HEK293 (cell line): ENCODE measurements at regions not wholly inside any gene's neighbourhood (a gene's known extent, or its start where the extent isn't known, plus 50 kb on each side); places are given as distances from the start of the nearest gene placed in this dataset.

Source experiments
- CTCF ChIA-PET: fragments of 350-600 bp; formaldehyde crosslinking; extraction: SDS; loops from one replicate; lab custom pipeline; 2021; ENCODE audit warnings: antibody characterized with exemption; lab: Yijun Ruan, JAX
- POLR2A ChIA-PET: fragments of 300-600 bp; formaldehyde crosslinking; extraction: SDS; loops from one replicate; lab custom pipeline; 2020; ENCODE audit warnings: antibody characterized with exemption, inconsistent platforms; lab: Yijun Ruan, JAX
- H3K27ac ChIP-seq: fragments of 200-500 bp; sonication (Bioruptor generic); 2 replicates; pipeline ENCODE4 v1.5.1; 2014; ENCODE audit warnings: low read depth, low read length, control low read depth, inconsistent platforms; ENCODE audit errors: extremely low read depth
- H3K36me3 ChIP-seq, 2 experiments: fragments of 200-500 bp in 1 of 2; sonication (Bioruptor generic) in 1 of 2; 1 replicate in 1 of 2; 2 replicates in 1 of 2; pipeline ENCODE4 v1.5.1; 2014 to 2017; ENCODE audit warnings: inconsistent platforms in 2 of 2, low read length in 2 of 2; ENCODE audit not compliant: control insufficient read depth in 2 of 2, insufficient read depth in 1 of 2
- H3K4me1 ChIP-seq: fragments of 200-500 bp; sonication (Bioruptor generic); 2 replicates; pipeline ENCODE4 v1.5.1; 2014; ENCODE audit warnings: mild to moderate bottlenecking, low read length, inconsistent platforms; ENCODE audit not compliant: control insufficient read depth, insufficient read depth
- H3K4me3 ChIP-seq: 2 replicates; pipeline ENCODE4 v1.5.1; 2011; ENCODE audit warnings: low read depth, mild to moderate bottlenecking, control low read depth, low read length, moderate library complexity
- H3K9me3 ChIP-seq: fragments of 200-500 bp; sonication (Bioruptor generic); 2 replicates; pipeline ENCODE4 v1.5.1; 2014; ENCODE audit warnings: low read depth, low read length, inconsistent platforms; ENCODE audit not compliant: control insufficient read depth, insufficient read depth
- EGR2 ChIP-seq: fragments of 450-650 bp; formaldehyde crosslinking; IDR thresholded peaks from 2 replicates; pipeline ENCODE4 v1.5.1; 2016; ENCODE audit warnings: low read depth, missing biosample characterization, missing genetic modification characterization
- GFI1B ChIP-seq: fragments of 450-650 bp; formaldehyde crosslinking; IDR thresholded peaks from 2 replicates; pipeline ENCODE4 v1.5.1; 2016; ENCODE audit warnings: missing biosample characterization, missing genetic modification characterization
- HOXA7 ChIP-seq: sonication (generic); formaldehyde crosslinking; IDR thresholded peaks from 2 replicates; pipeline ENCODE4 v1.8.1; 2022; ENCODE audit warnings: missing genetic modification reagents, borderline replicate concordance
- HOXC10 ChIP-seq: sonication (generic); formaldehyde crosslinking; IDR thresholded peaks from 2 replicates; pipeline ENCODE4 v1.8.1; 2023; ENCODE audit warnings: mild to moderate bottlenecking, missing genetic modification reagents
- KLF10 ChIP-seq: fragments of 450-650 bp; IDR thresholded peaks from 2 replicates; pipeline ENCODE4 v1.5.1; 2018; ENCODE audit warnings: missing biosample characterization, mild to moderate bottlenecking, missing genetic modification characterization
- KLF16 ChIP-seq: fragments of 450-650 bp; formaldehyde crosslinking; IDR thresholded peaks from 2 replicates; pipeline ENCODE4 v1.5.1; 2017; ENCODE audit warnings: missing biosample characterization, missing genetic modification characterization
- SETDB1 ChIP-seq: IDR thresholded peaks from one replicate; pipeline ENCODE4 v1.6.1; 2017; ENCODE audit warnings: mild to moderate bottlenecking, low read length, moderate library complexity, mixed read lengths; ENCODE audit not compliant: insufficient read length
- TCF7L2 ChIP-seq: IDR thresholded peaks from 2 replicates; pipeline ENCODE4 v1.6.1; 2011; ENCODE audit warnings: low read depth, mild to moderate bottlenecking, inconsistent platforms, low read length, moderate library complexity, borderline replicate concordance
- TRIM28 ChIP-seq: IDR thresholded peaks from 2 replicates; pipeline ENCODE4 v1.6.1; 2011; ENCODE audit warnings: low read length, control low read depth, borderline replicate concordance
- YY2 ChIP-seq: fragments of 450-650 bp; formaldehyde crosslinking; IDR thresholded peaks from 2 replicates; pipeline ENCODE4 v1.5.1; 2016; ENCODE audit warnings: missing biosample characterization, missing genetic modification characterization
- ZBTB7A ChIP-seq: fragments of 450-650 bp; formaldehyde crosslinking; IDR thresholded peaks from 2 replicates; pipeline ENCODE4 v1.5.1; 2016; ENCODE audit warnings: low read depth, missing biosample characterization, missing genetic modification characterization
- ZBTB8A ChIP-seq: fragments of 450-650 bp; formaldehyde crosslinking; IDR thresholded peaks from 2 replicates; pipeline ENCODE4 v1.5.1; 2016; ENCODE audit warnings: missing biosample characterization, missing genetic modification characterization
- ZNF146 ChIP-seq: fragments of 450-650 bp; formaldehyde crosslinking; IDR thresholded peaks from 2 replicates; pipeline ENCODE4 v1.5.1; 2016; ENCODE audit warnings: missing biosample characterization, missing genetic modification characterization
- ZNF19 ChIP-seq: fragments of 450-650 bp; formaldehyde crosslinking; IDR thresholded peaks from 2 replicates; pipeline ENCODE4; 2016; ENCODE audit warnings: missing biosample characterization, missing genetic modification characterization, low read depth
- ZNF23 ChIP-seq: fragments of 450-650 bp; formaldehyde crosslinking; IDR thresholded peaks from 2 replicates; pipeline ENCODE4 v1.5.1; 2016; ENCODE audit warnings: missing biosample characterization, missing genetic modification characterization, borderline replicate concordance
- ZNF248 ChIP-seq: fragments of 450-650 bp; formaldehyde crosslinking; IDR thresholded peaks from 2 replicates; pipeline ENCODE4 v1.5.1; 2017; ENCODE audit warnings: missing biosample characterization, missing genetic modification characterization
- ZNF394 ChIP-seq: fragments of 450-650 bp; formaldehyde crosslinking; IDR thresholded peaks from 2 replicates; pipeline ENCODE4 v1.5.1; 2016; ENCODE audit warnings: missing biosample characterization, missing genetic modification characterization, mild to moderate bottlenecking, moderate library complexity, borderline replicate concordance
- ZNF473 ChIP-seq: fragments of 450-650 bp; formaldehyde crosslinking; IDR thresholded peaks from 2 replicates; pipeline ENCODE4 v1.5.1; 2017; ENCODE audit warnings: missing biosample characterization, missing genetic modification characterization
- ZNF530 ChIP-seq: fragments of 450-650 bp; formaldehyde crosslinking; IDR thresholded peaks from 2 replicates; pipeline ENCODE4 v1.5.1; 2016; ENCODE audit warnings: low read depth, missing biosample characterization, missing genetic modification characterization
- ZNF664 ChIP-seq: fragments of 450-650 bp; formaldehyde crosslinking; IDR thresholded peaks from 2 replicates; pipeline ENCODE4 v1.5.1; 2016; ENCODE audit warnings: missing biosample characterization, missing genetic modification characterization
- ZSCAN23 ChIP-seq: fragments of 450-650 bp; formaldehyde crosslinking; IDR thresholded peaks from 2 replicates; pipeline ENCODE4 v1.5.1; 2016; ENCODE audit warnings: missing biosample characterization, missing genetic modification characterization
- TF ChIP-seq, protein P1 (sequence below): fragments of 450-650 bp; formaldehyde crosslinking; IDR thresholded peaks from 2 replicates; pipeline ENCODE4 v1.5.1; 2016; ENCODE audit warnings: missing biosample characterization, missing genetic modification characterization
- TF ChIP-seq, protein P2 (sequence below): fragments of 450-650 bp; formaldehyde crosslinking; IDR thresholded peaks from 2 replicates; pipeline ENCODE4 v1.5.1; 2017; ENCODE audit warnings: missing biosample characterization, missing genetic modification characterization
- TF ChIP-seq, protein P3 (sequence below): fragments of 450-650 bp; formaldehyde crosslinking; IDR thresholded peaks from 2 replicates; pipeline ENCODE4 v1.5.1; 2016; ENCODE audit warnings: missing biosample characterization, missing genetic modification characterization
- TF ChIP-seq, protein P4 (sequence below): fragments of 450-650 bp; formaldehyde crosslinking; IDR thresholded peaks from 2 replicates; pipeline ENCODE4 v1.5.1; 2016; ENCODE audit warnings: missing biosample characterization, missing genetic modification characterization

DNA sequence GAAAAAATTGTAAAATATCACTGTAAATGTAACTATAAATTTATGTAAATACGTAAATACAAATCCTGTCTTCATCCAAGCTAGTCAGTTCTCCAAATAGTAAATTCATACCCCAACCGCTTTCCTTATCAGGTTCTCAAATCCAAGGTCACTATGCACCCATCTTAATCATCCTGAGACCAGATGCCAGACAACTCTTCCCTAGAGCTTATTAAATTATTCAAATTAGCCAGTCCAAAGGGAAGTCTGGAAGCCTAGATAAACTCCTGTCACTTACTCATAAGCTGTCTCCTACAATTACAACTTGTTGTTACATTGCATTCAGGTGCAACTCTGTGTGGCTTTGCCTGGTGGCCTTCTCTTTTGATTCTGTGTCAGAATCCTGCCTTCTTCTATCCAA lies 836.1 kb upstream of the PCDH20 start (continued):
- TF ChIP-seq ZNF530 (tag by site-specific recombination) (no peak), ZNF19 (no peak), ZNF146 (no peak), ZBTB8A (tag by site-specific recombination) (no peak)

DNA sequence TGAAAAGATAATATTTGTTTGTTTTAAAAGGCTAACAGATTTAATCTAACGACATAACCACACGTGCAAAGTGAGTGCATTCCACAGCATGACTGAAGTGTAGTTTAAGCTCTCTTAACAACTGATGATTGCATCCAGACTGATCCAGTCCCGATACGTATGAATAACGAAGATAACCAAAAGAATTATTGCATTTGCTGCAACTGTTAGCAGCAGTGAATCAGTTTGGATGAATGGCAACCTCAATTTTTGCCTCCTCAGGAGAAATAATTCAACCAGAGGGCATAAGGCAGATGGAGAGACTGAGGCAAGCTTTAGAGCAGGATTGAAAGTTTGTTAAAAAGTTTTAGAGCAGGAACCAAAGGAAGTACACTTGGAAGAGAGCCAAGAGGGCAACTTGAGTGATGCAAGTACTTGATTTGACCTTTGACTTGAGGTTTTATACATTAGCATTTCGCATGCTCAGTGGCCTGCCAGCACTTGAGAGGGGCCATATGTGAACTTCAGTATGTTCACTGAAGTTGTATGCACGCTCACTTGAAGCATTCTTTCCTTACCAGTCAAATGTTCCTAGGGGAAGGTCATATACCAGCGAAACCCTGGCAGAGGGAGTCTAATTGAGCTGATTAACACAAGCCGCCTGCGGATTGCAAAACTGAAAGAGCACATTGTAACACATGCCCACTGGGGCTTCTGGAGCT lies 835.0 kb upstream of the PCDH20 start:
- Histone ChIP-seq H3K27ac (no peak overlapping the region), H3K4me3 (no peak overlapping the region), H3K4me1 (no peaks in the 10 kb centered on the region), H3K9me3 (no peaks in the 10 kb centered on the region), H3K36me3 (no peaks in the 10 kb centered on the region)
- CTCF ChIA-PET: no interaction called here
- TF ChIP-seq SETDB1 (peak; percentile 89), TRIM28 (peak; percentile 99), TCF7L2 (peak; percentile 45; the same call in 1 of the 2 replicates), YY2 (tag by site-specific recombination) (no peak)
- POLR2A ChIA-PET: no interaction called here

DNA sequence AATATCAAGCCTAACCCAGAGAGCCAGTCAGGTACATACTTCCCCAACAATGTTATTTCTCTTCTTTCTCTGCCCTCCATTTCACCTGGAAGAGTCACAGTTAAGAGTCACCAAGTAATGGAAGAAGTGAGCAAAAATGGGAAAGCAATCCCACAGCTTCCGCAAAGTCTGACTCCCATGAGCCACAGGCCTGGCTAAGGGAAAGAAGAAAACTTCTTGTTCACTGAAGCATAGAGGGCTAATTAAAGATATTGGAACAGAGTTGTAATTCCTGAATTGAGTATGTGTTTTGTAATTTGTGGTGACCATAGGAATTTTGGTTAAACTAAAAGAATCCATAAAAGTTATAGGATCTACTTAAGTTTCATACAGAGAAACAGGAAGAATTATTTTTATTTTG lies 830.9 kb upstream of the PCDH20 start:
- CTCF ChIA-PET: interaction anchor here (0.7 kb wide), 1 partner anchor 659 kb away, joined by 3 read pairs; no protein-coding TSS in a partner anchor

DNA sequence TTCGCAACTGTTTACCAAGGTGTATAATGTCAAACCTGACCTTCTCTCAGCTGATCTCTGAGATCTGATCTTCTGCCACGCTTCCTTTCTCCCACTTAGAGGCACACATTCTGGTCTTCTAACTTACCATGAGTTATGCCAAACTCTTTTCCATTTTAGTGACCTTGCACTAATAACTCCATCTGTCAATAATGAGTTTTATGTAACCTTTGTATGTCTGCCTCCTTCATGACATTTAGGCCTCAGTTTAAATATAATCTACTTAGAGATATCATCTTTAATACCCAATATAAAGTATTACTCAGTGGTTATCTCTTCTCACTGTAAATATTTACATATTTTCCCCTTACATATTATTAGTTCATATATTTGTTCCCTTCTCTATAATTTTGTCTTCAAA lies 827.5 kb upstream of the PCDH20 start:
- Histone ChIP-seq H3K27ac (no peak overlapping the region), H3K4me1 (no peaks in the 10 kb centered on the region), H3K9me3 (no peaks in the 10 kb centered on the region), H3K36me3 (no peaks in the 10 kb centered on the region), H3K4me3 (no peak overlapping the region)
- ChIA-PET POLR2A (no interaction called here), CTCF (no interaction called here)
- TF ChIP-seq, protein P1, sequence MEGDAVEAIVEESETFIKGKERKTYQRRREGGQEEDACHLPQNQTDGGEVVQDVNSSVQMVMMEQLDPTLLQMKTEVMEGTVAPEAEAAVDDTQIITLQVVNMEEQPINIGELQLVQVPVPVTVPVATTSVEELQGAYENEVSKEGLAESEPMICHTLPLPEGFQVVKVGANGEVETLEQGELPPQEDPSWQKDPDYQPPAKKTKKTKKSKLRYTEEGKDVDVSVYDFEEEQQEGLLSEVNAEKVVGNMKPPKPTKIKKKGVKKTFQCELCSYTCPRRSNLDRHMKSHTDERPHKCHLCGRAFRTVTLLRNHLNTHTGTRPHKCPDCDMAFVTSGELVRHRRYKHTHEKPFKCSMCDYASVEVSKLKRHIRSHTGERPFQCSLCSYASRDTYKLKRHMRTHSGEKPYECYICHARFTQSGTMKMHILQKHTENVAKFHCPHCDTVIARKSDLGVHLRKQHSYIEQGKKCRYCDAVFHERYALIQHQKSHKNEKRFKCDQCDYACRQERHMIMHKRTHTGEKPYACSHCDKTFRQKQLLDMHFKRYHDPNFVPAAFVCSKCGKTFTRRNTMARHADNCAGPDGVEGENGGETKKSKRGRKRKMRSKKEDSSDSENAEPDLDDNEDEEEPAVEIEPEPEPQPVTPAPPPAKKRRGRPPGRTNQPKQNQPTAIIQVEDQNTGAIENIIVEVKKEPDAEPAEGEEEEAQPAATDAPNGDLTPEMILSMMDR (tag by site-specific recombination): no peak
- TF ChIP-seq ZNF473 (tag by site-specific recombination): no peak
- TF ChIP-seq, protein P2, sequence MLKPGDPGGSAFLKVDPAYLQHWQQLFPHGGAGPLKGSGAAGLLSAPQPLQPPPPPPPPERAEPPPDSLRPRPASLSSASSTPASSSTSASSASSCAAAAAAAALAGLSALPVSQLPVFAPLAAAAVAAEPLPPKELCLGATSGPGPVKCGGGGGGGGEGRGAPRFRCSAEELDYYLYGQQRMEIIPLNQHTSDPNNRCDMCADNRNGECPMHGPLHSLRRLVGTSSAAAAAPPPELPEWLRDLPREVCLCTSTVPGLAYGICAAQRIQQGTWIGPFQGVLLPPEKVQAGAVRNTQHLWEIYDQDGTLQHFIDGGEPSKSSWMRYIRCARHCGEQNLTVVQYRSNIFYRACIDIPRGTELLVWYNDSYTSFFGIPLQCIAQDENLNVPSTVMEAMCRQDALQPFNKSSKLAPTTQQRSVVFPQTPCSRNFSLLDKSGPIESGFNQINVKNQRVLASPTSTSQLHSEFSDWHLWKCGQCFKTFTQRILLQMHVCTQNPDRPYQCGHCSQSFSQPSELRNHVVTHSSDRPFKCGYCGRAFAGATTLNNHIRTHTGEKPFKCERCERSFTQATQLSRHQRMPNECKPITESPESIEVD (tag by site-specific recombination): no peak
- TF ChIP-seq, protein P3, sequence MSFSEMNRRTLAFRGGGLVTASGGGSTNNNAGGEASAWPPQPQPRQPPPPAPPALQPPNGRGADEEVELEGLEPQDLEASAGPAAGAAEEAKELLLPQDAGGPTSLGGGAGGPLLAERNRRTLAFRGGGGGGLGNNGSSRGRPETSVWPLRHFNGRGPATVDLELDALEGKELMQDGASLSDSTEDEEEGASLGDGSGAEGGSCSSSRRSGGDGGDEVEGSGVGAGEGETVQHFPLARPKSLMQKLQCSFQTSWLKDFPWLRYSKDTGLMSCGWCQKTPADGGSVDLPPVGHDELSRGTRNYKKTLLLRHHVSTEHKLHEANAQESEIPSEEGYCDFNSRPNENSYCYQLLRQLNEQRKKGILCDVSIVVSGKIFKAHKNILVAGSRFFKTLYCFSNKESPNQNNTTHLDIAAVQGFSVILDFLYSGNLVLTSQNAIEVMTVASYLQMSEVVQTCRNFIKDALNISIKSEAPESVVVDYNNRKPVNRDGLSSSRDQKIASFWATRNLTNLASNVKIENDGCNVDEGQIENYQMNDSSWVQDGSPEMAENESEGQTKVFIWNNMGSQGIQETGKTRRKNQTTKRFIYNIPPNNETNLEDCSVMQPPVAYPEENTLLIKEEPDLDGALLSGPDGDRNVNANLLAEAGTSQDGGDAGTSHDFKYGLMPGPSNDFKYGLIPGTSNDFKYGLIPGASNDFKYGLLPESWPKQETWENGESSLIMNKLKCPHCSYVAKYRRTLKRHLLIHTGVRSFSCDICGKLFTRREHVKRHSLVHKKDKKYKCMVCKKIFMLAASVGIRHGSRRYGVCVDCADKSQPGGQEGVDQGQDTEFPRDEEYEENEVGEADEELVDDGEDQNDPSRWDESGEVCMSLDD (tag by site-specific recombination): no peak
- TF ChIP-seq KLF16: no peak
- TF ChIP-seq KLF10 (tag by site-specific recombination): no peak
- TF ChIP-seq ZNF664: no peak
- no peak for TF ChIP-seq GFI1B
- TF ChIP-seq, protein P4, sequence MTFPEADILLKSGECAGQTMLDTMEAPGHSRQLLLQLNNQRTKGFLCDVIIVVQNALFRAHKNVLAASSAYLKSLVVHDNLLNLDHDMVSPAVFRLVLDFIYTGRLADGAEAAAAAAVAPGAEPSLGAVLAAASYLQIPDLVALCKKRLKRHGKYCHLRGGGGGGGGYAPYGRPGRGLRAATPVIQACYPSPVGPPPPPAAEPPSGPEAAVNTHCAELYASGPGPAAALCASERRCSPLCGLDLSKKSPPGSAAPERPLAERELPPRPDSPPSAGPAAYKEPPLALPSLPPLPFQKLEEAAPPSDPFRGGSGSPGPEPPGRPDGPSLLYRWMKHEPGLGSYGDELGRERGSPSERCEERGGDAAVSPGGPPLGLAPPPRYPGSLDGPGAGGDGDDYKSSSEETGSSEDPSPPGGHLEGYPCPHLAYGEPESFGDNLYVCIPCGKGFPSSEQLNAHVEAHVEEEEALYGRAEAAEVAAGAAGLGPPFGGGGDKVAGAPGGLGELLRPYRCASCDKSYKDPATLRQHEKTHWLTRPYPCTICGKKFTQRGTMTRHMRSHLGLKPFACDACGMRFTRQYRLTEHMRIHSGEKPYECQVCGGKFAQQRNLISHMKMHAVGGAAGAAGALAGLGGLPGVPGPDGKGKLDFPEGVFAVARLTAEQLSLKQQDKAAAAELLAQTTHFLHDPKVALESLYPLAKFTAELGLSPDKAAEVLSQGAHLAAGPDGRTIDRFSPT (tag by site-specific recombination): no peak
- no peak for TF ChIP-seq HOXA7 (CRISPR knock-in tag)
- no peak for TF ChIP-seq ZNF23 (tag by site-specific recombination)
- TF ChIP-seq ZSCAN23 (tag by site-specific recombination): no peak

More for the DNA sequence above, 830.9 kb upstream of the PCDH20 start:
- Histone ChIP-seq H3K36me3 (no peaks in the 10 kb centered on the region), H3K4me1 (no peaks in the 10 kb centered on the region), H3K9me3 (no peaks in the 10 kb centered on the region), H3K4me3 (no peak overlapping the region), H3K27ac (no peak overlapping the region)
- TF ChIP-seq ZNF248 (no peak), ZNF394 (tag by site-specific recombination) (no peak), HOXC10 (CRISPR knock-in tag) (no peak), EGR2 (tag by site-specific recombination) (no peak), ZBTB7A (tag by site-specific recombination) (no peak)
- POLR2A ChIA-PET: no interaction called here
